ENCODE measurements at regions not wholly inside any gene's neighbourhood (a gene's known extent, or its start where the extent isn't known, plus 50 kb on each side); places are given as distances from the start of the nearest gene placed in this dataset.

- Histone ChIP-seq H3K4me1 (ENCODE audit: insufficient read depth, insufficient read length) (no peaks in the 10 kb centered on the region), H3K9ac (ENCODE audit: insufficient read length, low read depth) (no peak overlapping the region), H3K36me3 (ENCODE audit: insufficient read depth, insufficient read length, low read length) (no peaks in the 10 kb centered on the region), H3K4me3 (ENCODE audit: insufficient read length, low read depth) (no peak overlapping the region), H3K27me3 (ENCODE audit: insufficient read depth, insufficient read length) (no peaks in the 10 kb centered on the region), H3K9me3 (ENCODE audit: insufficient read depth, low read length) (no peaks in the 10 kb centered on the region)
- TF ChIP-seq YY1 (IDR thresholded peaks at IDR 0.05; ENCODE audit: insufficient read depth, insufficient read length), result no peak
- TF ChIP-seq SUZ12 (IDR thresholded peaks at IDR 0.05; ENCODE audit: extremely low read depth, insufficient read depth, insufficient read length), result no peak
- TF ChIP-seq ZNF274 (IDR thresholded peaks at IDR 0.05; ENCODE audit: low read depth, low read length), result no peak
- DNase-seq (ENCODE audit: low read depth, low spot score), result no peak
Measured at GRCh38 chr2:225865468-225865867, 466.0 kb downstream of the NYAP2 start.

DNA sequence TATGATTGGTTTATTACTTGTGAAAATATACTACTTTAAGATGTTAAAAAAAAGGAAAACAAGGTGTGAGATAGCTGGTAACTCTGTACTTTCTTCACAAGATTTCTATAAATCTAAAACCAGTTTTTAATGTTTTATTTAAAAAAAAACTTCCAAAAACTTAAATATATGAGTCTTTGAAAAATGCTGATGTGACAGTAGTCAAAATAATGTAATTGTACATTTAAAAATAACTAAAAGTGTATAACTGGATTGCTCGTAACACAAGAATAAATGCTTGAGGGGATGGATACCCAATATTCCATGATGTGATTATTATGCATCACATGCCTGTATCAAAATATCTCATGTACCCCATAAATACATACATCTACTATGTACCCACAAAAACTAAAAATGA lies 464.9 kb downstream of the NYAP2 start:
- Histone ChIP-seq H3K9me3 (ENCODE audit: insufficient read depth, low read length) (no peaks in the 10 kb centered on the region), H3K36me3 (ENCODE audit: insufficient read depth, insufficient read length, low read length) (no peaks in the 10 kb centered on the region), H3K27me3 (ENCODE audit: insufficient read depth, insufficient read length) (no peaks in the 10 kb centered on the region), H3K4me1 (ENCODE audit: insufficient read depth, insufficient read length) (no peaks in the 10 kb centered on the region), H3K9ac (ENCODE audit: insufficient read length, low read depth) (no peak overlapping the region), H3K4me3 (ENCODE audit: insufficient read length, low read depth) (no peak overlapping the region)
- DNase-seq (ENCODE audit: low read depth, low spot score), result no peak
- TF ChIP-seq YY1 (IDR thresholded peaks at IDR 0.05; ENCODE audit: insufficient read depth, insufficient read length) (no peak), ZNF274 (IDR thresholded peaks at IDR 0.05; ENCODE audit: low read depth, low read length) (no peak), SUZ12 (IDR thresholded peaks at IDR 0.05; ENCODE audit: extremely low read depth, insufficient read depth, insufficient read length) (no peak)

DNA sequence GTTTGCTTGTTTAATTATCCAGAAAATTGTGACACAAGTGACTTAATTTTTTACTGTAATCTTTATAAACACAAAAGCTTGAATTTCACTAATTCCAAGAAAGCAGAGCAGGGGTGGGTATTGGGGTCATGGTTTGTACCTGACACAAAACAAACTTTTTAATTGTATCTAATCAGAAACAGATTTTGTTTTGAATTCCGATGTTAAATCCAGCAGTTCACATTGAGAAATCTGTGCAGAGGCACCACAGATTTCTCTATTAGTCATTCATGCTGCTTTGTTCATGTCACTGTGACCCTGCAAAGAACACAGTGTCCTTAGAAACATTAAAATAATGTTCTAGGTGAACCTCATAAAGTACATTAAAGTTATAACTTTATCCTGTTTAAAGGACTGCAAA lies 443.4 kb downstream of the NYAP2 start:
- no peak for TF ChIP-seq SUZ12 (IDR thresholded peaks at IDR 0.05; ENCODE audit: extremely low read depth, insufficient read depth, insufficient read length)
- no peak for DNase-seq (ENCODE audit: low read depth, low spot score)
- no peaks in the 10 kb centered on the region for H3K36me3 ChIP-seq (ENCODE audit: insufficient read depth, insufficient read length, low read length)
- H3K27me3 ChIP-seq (ENCODE audit: insufficient read depth, insufficient read length), result no peaks in the 10 kb centered on the region
- no peak overlapping the region for H3K4me3 ChIP-seq (ENCODE audit: insufficient read length, low read depth)
- no peaks in the 10 kb centered on the region for H3K4me1 ChIP-seq (ENCODE audit: insufficient read depth, insufficient read length)
- no peaks in the 10 kb centered on the region for H3K9me3 ChIP-seq (ENCODE audit: insufficient read depth, low read length)
- H3K9ac ChIP-seq (ENCODE audit: insufficient read length, low read depth), result no peak overlapping the region

DNA sequence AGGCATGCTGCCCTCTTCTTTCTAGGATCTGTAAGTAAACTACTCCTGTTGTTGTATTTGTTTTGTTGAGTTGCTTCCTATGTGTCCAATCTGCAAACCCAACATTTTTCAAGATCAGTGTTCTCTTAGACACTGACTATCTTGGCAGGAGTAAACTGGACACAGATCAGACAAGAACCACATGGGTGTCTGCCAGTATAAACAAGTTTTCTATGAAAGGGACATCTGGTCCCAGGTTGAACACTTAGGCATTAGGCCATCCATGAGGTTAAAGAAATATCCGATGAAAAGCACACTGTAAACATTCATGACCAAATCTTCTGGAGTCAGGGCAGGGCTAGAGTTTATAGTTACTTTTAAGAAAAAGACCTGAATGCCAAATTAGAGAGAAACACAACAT lies 441.8 kb downstream of the NYAP2 start:
- no peak for DNase-seq (ENCODE audit: low read depth, low spot score)
- Histone ChIP-seq H3K27me3 (ENCODE audit: insufficient read depth, insufficient read length) (no peaks in the 10 kb centered on the region), H3K36me3 (ENCODE audit: insufficient read depth, insufficient read length, low read length) (no peaks in the 10 kb centered on the region), H3K4me1 (ENCODE audit: insufficient read depth, insufficient read length) (no peaks in the 10 kb centered on the region), H3K4me3 (ENCODE audit: insufficient read length, low read depth) (no peak overlapping the region), H3K9ac (ENCODE audit: insufficient read length, low read depth) (no peak overlapping the region), H3K9me3 (ENCODE audit: insufficient read depth, low read length) (no peaks in the 10 kb centered on the region)
- TF ChIP-seq YY1 (IDR thresholded peaks at IDR 0.05; ENCODE audit: insufficient read depth, insufficient read length), result no peak
- TF ChIP-seq SUZ12 (IDR thresholded peaks at IDR 0.05; ENCODE audit: extremely low read depth, insufficient read depth, insufficient read length), result no peak
- TF ChIP-seq ZNF274 (IDR thresholded peaks at IDR 0.05; ENCODE audit: low read depth, low read length), result no peak

GRCh38 chr2:225837328-225837727 lies 437.8 kb downstream of the NYAP2 start:
- no peak overlapping the region for H3K9ac ChIP-seq (ENCODE audit: insufficient read length, low read depth)
- DNase-seq (ENCODE audit: low read depth, low spot score), result no peak
- H3K27me3 ChIP-seq (ENCODE audit: insufficient read depth, insufficient read length), result no peaks in the 10 kb centered on the region
- H3K36me3 ChIP-seq (ENCODE audit: insufficient read depth, insufficient read length, low read length), result no peaks in the 10 kb centered on the region
- no peak overlapping the region for H3K4me3 ChIP-seq (ENCODE audit: insufficient read length, low read depth)
- H3K9me3 ChIP-seq (ENCODE audit: insufficient read depth, low read length), result no peaks in the 10 kb centered on the region
- H3K4me1 ChIP-seq (ENCODE audit: insufficient read depth, insufficient read length), result no peaks in the 10 kb centered on the region
- no peak for TF ChIP-seq ZNF274 (IDR thresholded peaks at IDR 0.05; ENCODE audit: low read depth, low read length)
- no peak for TF ChIP-seq YY1 (IDR thresholded peaks at IDR 0.05; ENCODE audit: insufficient read depth, insufficient read length)
- no peak for TF ChIP-seq SUZ12 (IDR thresholded peaks at IDR 0.05; ENCODE audit: extremely low read depth, insufficient read depth, insufficient read length)

DNA sequence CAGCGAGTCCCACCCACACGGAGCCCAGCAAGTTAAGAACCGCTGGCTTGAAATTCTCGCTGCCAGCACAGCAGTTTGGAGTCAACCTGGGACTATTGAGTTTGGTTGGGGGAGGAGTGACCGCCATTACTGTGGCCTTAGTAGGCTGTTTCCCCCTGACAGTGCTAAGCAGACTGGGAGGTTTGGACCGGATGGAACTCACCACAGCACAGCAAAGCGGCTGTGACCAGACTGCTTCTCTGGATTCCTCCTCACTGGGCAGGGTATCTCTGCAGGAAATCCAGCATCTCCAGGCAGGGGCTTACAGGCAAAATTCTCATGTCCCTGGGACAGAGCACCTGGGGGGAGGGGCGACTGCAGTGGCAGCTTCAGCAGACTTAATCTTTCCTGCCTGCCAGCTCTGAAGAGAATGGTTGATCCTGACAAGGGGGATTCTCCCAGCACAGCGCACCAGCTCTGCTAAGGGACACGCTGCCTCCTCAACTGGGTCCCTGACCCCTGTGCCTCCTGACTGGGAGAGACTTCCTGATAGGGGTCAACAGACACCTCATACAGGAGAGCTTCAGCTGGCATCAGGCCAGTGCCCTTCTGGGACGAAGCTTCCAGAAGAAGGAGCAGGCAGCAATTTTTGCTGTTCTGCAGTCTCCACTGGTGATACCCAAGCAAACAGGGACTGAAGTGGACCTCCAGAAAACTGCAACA lies 425.4 kb downstream of the NYAP2 start:
- no peak overlapping the region for H3K4me3 ChIP-seq (ENCODE audit: insufficient read length, low read depth)
- H3K27me3 ChIP-seq (ENCODE audit: insufficient read depth, insufficient read length), result no peaks in the 10 kb centered on the region
- no peaks in the 10 kb centered on the region for H3K9me3 ChIP-seq (ENCODE audit: insufficient read depth, low read length)
- no peaks in the 10 kb centered on the region for H3K36me3 ChIP-seq (ENCODE audit: insufficient read depth, insufficient read length, low read length)
- TF ChIP-seq SUZ12 (IDR thresholded peaks at IDR 0.05; ENCODE audit: extremely low read depth, insufficient read depth, insufficient read length) (no peak), ZNF274 (IDR thresholded peaks at IDR 0.05; ENCODE audit: low read depth, low read length) (no peak), YY1 (IDR thresholded peaks at IDR 0.05; ENCODE audit: insufficient read depth, insufficient read length) (no peak)
- peaks cover 2% of the 10 kb centered on the region for H3K4me1 ChIP-seq (ENCODE audit: insufficient read depth, insufficient read length)
- peak; percentile 32 for DNase-seq (ENCODE audit: low read depth, low spot score)
- no peak overlapping the region for H3K9ac ChIP-seq (ENCODE audit: insufficient read length, low read depth)

GRCh38 chr2:225821351-225821750 lies 421.8 kb downstream of the NYAP2 start:
- Histone ChIP-seq H3K27me3 (ENCODE audit: insufficient read depth, insufficient read length) (no peaks in the 10 kb centered on the region), H3K4me3 (ENCODE audit: insufficient read length, low read depth) (no peak overlapping the region), H3K36me3 (ENCODE audit: insufficient read depth, insufficient read length, low read length) (no peaks in the 10 kb centered on the region), H3K4me1 (ENCODE audit: insufficient read depth, insufficient read length) (peaks cover 2% of the 10 kb centered on the region), H3K9ac (ENCODE audit: insufficient read length, low read depth) (no peak overlapping the region), H3K9me3 (ENCODE audit: insufficient read depth, low read length) (no peaks in the 10 kb centered on the region)
- DNase-seq (ENCODE audit: low read depth, low spot score), result no peak
- no peak for TF ChIP-seq SUZ12 (IDR thresholded peaks at IDR 0.05; ENCODE audit: extremely low read depth, insufficient read depth, insufficient read length)
- no peak for TF ChIP-seq ZNF274 (IDR thresholded peaks at IDR 0.05; ENCODE audit: low read depth, low read length)
- no peak for TF ChIP-seq YY1 (IDR thresholded peaks at IDR 0.05; ENCODE audit: insufficient read depth, insufficient read length)
